Inflammatory macrophage (primary cell): ENCODE measurements at regions not wholly inside any gene's neighbourhood (a gene's known extent, or its start where the extent isn't known, plus 50 kb on each side); places are given as distances from the start of the nearest gene placed in this dataset.
"Not testable (repeated sequence)": the region's sequence is repeated elsewhere in the genome, so short reads cannot be mapped to it uniquely, and the experiment has no call there.

Experiments
- DNase-seq, 2 donors: peaks; one replicate each; pipeline ENCODE4 v3.0.0-alpha.2; 2020 to 2022

DNA sequence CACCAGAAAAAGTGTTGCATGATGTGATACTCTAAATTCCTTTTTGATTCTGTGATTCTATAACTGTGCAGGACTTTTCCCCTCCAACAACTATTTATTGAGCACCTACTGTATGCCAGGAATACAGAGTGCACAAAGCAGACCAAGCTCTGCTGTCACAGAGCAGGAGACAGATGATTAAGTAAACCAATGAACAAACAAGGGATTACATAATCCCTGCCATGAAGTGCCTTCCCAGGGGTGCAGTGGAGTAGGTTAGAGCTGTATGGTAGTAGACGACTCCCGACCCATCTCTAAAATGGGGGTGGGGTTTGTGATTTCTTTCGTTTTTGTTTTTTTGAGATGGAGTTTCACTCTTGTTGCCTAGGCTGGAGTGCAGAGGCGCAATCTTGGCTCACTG is 213.9 kb downstream of the TBX5 start:
- DNase-seq = no peak

DNA sequence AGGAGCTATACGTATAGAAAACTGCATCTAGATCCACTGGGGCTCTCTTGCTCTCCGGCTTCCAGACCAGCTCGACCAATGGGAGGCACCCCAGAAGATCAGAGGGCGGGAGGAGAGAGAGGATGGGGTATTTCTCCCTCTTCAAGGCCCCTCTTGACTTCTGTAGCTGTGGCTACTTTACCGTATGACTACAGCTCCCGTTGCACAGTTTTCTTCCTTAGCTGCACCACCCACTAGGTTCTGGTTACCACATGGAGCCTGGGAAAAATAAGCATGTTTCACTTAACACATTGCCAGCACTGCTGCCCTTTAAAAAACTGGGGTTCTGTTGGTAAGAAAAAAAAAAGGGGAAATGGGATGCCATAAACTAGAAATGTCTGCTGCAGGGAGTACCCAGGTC is 214.4 kb downstream of the TBX5 start:
- DNase-seq = no peak

DNA sequence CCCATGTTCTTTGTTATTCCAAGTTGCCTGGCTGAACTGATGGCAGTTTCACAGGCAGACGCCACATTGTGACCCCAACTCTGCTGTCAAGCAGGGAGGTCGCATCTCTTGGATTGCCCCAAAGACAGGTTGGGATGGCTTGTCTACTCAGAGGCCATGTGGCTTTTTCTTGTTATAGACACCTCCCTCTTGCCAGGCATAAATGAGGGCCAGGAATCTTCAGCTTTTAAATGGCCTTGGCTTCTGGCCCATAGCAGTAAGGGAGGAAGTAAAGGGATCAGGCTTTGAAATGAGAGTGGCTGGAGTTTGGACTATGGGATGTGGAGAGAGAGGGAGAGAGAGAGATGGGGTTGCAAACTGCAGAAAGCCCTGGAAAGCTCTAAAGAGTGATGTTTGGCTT is 215.0 kb downstream of the TBX5 start:
- DNase-seq = no peak

DNA sequence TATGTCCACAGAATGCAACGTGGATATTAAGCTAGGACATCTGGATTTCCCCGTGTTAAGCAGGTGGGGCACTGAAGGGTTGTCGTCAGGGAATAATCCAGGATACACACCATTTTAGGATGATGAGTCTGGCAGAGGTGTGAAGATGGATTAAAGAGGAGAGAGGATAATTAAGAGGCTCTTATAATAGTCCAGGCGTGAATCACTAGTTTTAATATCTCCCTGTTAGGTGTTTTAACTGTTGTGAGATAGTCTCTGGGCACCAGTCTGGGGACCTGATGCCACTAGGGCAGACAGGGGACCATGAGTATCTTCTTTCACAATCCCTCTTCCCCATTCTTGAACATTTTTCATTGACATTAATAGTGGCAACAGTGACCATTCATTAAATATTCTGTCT is 216.7 kb downstream of the TBX5 start:
- DNase-seq = no peak

DNA sequence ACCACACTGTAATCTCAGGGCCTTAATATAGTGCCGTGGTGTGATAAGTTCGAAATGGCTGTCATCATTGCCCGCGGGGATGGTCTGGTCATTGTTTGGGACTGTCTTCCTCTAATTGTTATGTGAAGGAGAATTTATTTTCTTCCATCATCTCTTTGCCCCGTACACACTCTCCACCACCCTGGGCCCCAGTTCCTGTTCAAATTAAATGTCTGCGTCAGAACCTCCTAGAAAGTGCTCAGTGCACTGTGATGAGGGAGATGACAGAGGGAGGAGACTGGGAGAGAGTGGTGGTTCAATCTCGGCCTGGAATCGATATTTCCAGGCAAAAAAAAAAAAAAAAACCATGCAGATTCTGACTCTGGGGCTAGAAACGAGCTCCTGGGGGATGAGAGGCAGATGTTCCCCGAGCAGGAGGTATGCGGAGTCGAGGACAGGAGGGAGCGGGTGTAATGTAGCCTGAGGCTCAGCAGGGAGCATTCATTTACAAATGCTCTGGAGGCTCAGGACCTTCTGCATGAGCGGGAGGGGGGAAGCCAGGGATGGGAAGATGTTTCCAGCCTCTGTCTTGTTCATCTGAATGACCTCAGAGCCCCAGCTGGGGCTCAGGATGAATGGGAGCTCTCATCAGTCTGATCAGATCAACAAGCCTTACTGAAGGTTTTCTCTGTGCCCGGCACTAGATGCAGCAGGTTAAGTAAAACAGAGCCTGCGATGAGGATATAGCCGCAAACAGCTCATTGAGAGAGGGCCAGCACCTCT is 219.5 kb downstream of the TBX5 start:
- DNase-seq = no peak

DNA sequence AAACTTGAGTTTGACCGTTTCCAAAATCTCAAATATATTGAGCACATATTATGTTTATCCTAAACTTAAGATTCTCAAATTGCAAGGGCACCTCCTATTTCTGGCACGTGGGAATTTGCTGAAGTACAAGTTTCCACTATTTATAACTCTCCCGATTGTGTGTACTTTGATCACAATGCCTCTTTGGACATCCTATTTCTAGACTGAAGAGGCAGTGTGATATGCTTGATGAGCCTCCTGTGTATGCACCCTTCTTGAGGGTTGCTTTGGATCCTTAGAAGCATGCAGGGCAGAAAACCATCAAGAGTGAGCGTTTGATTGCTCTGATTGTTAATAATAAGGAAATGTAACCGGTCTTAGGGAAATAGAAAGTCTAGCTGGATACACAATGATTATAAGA is 218.9 kb upstream of the RBM19 start:
- DNase-seq = no peak

DNA sequence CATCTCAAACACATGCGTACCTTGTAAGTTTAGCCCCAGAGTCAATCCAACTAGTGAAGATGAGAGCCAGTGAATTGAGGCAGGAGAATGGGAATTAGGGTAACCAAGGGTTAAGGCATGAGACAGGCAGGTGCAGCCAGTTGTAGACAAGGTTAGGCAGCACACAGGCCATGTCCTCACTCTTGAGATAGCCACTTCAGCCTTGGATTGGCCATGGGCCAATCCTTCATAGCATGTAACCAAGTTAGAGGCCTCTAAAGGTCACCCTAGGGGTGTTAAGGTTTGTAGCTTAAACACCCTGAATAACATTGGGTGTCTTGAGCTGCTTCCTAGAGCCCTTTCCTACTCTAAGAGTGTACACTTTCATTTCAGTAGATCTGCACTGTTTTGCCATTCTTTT is 208.2 kb upstream of the RBM19 start:
- DNase-seq = no peak

DNA sequence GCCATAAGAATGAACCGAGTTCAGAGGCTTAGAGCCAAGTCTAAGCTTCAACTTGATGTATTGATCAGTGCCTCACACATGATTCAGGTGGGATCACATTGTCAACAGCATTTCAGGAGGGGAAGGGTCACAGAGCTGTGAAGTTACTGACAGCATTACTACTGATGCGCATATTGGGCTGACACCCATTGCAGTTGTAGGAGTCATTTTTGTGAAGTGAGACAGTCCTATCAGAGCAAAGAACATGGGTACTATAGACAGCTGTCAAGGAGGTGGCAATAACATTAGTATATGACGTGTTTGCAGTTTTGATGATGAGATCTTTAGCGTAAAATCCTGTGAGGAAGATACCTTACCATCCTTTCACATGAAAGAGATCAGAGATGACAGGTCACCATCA is 206.0 kb upstream of the RBM19 start:
- no peak for DNase-seq

DNA sequence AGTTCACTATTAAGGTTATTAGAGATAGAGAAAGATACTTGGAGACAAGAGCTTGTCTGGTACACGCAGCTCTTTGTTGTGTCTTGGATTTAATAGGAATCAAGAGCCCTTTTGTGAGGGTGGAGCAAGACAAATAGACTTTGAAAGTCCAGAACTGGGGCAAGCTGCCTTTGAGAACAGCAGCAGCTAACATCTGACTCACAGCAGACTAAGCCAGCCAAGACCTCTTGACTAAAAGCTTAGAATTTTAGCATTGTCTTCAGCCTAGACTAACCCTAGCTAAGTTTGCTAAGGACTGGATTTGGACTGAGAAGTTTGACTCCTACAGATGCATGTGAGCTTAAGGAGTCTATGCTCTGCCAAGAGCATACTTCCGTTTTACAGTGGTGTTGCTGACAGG is 201.9 kb upstream of the RBM19 start:
- no peak for DNase-seq

DNA sequence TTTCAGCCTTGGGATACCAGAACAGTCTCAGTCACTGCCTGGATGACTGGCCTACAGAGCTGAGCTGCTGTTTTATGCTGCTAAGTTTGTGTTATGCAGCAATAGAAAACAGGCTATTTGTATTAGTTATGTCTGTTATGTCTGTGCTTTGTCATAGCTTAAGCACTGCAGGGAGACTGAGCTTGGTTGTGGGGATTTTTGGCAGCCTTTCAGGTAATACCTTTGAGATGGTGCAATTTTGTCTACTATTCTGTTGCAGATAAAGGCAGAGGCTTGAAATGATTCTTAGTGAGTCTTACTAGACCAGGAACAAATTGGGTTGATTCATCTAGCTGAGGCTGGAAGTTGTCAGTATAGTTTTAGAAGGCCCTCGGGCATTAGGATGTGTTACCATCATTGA is 201.3 kb upstream of the RBM19 start:
- no peak for DNase-seq

DNA sequence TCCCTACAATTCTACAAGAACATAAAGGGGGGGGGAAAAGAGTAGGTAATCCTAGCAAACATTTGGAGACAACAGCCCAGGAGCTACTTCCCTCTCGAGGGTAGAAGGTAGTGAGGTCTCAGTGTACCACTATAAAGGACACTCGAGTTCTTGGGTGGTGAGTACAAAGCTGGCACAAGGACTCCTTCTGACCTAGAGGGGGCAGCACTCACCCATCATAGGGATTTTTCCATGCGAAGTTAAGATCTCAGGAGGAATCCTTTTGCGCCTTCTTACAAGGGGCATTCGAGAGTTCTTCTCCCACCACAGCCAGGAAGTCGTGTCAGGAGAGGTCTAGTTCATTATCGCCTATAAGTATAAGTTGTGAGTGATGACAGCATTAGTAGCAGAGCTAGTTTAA is 200.2 kb upstream of the RBM19 start:
- DNase-seq = peak in 1 of 2 donors; percentile 4

DNA sequence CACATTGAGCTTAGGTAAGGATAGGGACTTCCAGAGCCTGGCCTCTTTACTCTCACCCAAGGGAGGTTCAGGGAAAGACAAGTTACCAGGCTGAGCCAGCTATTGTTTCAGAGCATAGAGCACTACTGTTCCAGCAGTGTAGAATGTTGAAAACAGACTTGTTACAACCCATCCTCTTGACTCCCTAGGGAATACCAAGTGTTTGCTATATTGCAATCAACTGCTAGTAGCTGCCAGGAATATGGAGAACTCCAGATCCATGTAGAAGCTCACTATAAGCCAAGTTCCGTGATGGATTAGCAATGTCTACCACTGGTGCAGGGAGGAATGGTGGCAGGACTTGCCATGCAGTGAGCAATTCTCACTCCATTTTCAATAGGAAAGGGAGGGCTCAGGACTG is 199.8 kb upstream of the RBM19 start:
- no peak for DNase-seq

DNA sequence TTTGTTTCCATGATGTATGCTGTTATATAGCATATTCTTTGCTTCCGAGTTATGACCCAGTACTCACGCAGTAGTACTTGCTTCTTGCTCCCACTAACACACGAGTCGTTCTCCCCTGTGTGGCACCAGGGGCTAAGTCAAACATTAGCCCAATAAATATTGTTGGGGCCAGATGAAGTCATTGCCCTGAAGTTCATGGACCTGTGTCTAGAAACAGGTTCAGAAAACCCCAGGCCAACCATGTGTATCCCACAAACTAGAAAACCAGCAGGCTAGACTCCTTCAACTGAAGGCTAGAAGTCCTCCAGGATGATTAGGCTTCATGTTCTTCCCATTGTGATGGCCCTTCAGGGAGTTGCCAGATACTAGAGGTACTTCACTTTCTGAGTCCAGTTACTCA is 198.2 kb upstream of the RBM19 start:
- DNase-seq = no peak

DNA sequence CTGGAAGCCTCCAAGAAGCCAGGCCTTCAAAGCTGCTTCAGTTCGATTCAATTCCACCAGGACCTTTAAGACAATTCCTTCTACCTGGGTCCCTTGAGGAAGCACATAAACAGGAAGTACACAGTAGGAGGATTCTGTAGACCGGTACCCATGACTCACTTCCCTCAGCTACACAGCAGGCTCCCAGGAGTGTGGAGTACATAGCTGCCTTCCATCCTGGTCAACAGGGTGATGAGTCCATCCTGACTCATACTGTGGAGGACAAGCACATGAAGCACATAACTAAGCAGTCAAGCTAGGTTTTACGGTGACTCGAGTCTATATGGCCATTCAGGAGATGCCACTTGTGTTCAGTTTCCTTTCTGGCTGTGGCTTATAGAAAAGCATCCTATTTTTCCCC is 197.6 kb upstream of the RBM19 start:
- no peak for DNase-seq

DNA sequence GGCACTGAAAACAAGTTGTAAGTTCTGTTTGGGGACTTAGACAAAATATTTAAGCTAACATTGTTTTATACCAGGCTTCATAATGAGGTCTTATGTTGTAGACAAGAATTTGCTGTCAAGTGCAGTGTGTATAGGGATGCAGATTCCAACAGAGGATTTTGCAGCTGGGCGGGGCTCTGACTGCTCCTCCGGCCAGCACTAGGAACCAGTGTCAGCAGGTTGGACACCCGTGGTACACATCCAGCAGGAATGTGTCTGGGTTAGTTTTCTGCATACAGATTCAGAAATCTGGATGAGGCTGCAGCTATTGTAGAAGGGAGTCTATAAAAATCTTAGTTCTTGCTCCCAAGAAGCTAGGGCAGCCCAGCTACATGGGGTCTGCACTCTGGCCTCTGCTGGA is 194.3 kb upstream of the RBM19 start:
- no peak for DNase-seq

DNA sequence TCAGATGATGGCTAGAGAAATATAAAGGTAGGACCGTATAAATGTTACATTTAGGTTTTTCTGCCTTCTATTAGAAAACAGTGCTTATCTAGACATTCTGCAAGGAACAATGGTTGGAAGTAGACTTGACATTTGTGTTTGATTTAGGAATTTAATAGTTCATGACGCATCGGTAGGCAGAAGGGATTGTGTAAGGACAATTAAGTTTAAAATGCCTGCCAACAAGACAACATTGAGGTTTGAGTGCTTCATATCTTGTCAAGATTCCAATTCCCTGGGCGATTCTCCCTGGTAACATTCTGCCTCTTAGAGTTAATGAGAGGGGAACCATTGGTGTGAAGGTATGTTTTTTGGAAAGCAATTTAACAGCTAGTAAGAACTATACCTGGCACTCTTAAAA is 186.8 kb upstream of the RBM19 start:
- no peak for DNase-seq

DNA sequence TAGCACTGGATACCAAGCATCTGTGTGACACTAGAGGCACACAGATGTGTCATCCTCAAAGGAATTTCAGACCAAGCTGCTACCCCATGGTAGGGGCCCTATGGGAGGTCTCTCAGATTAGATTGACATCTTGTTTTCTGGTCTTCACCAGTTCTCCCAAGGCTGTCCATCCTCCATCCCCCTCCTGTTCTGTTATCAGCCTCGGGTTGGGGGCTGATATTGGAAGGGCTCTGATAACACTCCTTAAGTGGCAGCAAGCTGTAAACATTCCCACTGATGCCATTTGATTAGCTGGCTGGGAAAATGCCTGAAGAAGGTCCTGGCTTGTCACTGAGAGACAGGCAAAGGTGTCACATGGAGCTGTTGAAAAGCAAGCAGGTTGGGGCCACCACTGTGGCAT is 185.9 kb upstream of the RBM19 start:
- no peak for DNase-seq

DNA sequence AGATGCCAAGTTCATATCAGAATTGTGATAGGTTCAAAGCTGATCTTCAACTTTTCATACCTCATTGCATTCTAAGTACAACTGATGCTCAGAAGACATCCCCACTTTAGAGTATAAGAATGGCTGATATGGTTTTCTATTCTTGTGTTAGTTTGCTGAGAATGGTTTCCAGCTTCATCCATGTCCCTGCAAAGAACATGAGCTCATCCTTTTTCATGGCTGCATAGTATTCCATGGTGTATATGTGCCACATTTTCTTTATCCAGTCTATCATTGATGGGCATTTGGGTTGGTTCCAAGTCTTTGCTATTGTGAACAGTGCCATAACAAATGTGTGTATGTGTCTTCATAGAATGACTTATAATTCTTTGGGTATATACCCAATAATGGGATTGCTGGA is 184.5 kb upstream of the RBM19 start:
- DNase-seq = not testable (repeated sequence)

DNA sequence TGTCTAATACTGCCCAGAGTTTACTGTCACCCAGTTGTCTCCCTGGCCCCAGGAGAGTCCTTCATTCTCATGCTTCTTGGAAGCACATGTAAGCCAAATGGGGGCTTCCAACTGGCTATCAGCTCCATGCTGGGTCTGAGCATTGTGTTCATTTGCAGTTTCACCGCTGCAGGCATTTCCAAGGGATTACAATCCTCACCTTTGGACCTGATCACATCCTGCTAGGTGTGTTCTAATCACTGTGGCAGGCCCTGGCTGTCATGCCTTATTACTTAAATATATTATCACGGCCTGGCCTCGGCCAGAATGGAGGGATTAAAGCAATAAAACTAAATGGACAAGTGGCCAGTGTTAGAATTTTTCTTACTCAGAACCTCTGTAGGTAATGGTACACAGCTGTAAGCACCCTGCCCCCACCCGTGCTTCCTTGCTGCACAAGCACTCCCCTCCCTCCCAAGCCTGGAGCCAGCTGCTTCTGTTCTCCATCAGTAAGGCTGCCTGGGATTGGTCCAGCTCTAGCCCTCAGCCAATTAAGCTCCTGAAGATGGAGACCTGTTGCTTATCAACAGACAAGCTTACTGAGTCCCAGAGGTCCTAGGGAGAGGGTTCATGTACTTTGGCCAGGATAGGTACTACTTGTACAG is 175.9 kb upstream of the RBM19 start:
- DNase-seq = no peak

DNA sequence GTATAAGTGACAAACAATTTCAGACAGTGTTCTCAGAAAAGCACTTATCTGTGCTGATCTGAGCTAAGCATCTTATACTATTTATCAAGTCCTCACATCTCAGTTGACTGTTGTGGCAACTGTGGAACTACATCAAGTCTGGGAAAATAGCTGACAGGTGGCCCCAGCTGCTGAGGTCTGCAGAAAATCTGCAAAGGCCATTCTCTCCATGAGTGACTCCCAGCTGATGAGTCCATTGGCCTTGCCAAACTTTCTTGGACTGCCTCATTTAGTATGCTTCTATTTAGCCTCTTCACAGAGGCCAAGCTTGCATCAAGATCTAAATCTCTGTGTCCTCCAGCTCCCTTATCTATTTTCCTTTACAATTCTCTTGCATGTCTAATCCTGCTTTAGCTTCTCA is 174.5 kb upstream of the RBM19 start:
- no peak for DNase-seq

DNA sequence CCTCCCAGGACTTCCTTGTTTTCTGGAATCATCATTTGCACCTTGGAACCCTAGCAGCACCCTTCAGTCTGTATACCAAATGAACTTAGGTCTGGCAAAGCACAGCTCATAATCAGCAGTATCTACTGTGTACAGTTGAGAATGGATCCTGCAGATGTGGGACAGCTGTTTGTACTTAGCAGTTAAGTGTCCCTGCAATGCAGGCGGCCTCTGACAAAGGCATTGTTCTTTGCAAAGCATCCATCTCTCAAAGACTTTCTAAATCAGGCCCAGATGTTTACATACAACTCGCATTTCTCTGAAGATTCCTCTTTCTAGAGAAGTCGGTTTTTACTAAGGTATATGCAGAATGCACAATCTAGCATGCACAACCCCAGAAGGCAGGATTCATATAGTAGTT is 170.5 kb upstream of the RBM19 start:
- DNase-seq = no peak

DNA sequence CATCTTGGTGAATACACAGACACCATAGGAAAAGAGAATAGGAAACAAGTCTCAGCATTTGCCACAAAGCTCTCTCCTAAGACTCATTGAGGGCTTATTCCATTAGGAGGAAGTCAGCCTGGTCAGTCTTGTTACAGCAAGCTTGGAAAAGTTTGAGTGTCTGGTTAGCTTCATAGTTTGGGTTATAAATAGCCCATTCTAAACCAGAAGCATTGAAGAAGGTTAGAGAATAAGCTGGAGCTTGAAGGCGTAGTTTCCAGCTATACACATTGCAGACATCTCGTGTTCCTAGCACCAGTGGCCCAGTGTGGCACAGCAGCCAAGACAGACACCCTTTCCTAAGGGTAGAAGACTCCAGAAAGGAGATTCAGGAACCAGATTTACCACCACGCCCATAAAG is 168.8 kb upstream of the RBM19 start:
- DNase-seq = no peak

DNA sequence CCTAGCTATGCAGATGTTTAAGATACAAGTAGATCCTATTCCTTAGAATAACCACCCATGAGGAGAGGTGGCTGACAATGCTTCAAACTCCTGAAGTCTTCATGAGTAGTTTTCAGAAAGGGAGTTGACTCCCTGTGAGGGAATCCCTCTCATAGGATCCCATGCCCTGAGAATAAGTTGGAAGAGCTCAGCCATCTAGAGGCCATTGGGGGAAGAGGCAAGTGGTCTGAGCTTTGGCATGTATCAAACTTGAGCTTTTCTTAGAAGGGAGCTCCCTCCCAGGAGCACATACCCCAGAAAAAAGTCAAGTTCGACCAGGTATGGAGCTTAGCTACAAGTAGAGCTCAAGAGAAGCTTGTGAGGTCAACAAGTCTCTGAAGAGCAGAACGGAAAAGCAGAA is 165.7 kb upstream of the RBM19 start:
- no peak for DNase-seq

DNA sequence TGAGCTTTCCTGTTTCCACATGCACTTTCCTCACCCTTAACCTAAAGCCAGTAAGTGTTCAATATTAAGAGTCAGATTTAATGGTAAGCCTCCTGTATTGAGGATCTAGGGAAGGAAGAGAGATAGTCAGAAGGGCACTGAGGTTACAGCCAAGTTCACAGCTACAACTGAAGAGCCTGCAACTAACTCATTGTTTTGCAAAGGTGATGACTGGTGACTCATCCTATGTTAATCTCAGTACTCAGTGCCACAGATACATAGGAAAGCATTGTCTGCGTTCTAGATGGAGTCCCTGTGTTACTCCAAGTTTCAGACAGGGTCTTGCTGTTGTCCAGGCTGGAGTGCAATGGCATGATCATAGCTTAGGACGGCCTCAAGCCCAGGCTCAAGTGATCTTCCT is 157.0 kb upstream of the RBM19 start:
- no peak for DNase-seq

DNA sequence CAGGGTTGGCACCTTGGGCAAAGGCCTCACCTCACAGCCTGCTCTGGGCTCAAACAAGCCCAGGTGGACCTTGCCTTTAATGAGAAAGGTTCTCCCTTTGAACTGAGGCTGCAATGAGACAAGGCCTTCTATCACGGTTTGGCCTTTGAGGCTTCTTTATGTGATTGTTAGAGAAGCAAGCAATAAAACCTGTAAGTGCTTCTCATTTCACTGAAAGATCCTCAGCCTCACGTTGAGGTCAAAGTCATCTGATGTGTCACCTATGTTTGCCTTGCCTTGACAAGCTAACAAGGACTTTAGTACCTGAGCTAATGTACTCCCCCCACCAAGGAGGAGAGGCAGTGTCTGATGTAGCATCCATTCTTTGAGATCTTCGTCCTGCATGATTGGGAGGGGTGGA is 155.9 kb upstream of the RBM19 start:
- no peak for DNase-seq
